GM20000 (cell line): ENCODE measurements at regions not wholly inside any gene's neighbourhood (a gene's known extent, or its start where the extent isn't known, plus 50 kb on each side); places are given as distances from the start of the nearest gene placed in this dataset.

ENCODE experiments used
- DNase-seq: peaks from one replicate; pipeline ENCODE4 v3.0.0; 2012; ENCODE audit warnings: low spot score
- TF ChIP-seq, protein P1 (sequence below): IDR thresholded peaks from 2 replicates; pipeline ENCODE4 v1.5.1; 2012; ENCODE audit warnings: mild to moderate bottlenecking, control low read depth; ENCODE audit errors: extremely low read depth, missing control alignments

DNA sequence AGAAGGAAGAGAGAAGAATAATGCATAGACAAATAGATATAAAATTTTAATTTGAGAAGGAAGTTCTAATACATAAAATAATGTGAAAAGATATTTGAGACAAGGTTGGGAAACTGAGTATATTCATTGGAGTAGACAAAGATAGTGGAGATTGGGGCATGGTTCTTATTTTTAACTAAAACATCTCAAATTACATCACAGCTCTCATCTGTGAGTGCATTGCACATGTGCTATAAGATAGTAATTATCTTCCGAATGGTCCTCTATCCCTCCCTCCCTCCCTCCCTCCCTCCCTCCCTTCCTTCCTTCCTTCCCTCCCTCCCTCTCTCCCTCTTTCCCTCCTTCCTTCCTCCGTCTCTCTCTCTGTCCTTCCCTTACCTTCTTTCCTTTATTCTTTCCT lies 1104.0 kb upstream of the FLRT2 start:
- no peak for DNase-seq
- TF ChIP-seq, protein P1, sequence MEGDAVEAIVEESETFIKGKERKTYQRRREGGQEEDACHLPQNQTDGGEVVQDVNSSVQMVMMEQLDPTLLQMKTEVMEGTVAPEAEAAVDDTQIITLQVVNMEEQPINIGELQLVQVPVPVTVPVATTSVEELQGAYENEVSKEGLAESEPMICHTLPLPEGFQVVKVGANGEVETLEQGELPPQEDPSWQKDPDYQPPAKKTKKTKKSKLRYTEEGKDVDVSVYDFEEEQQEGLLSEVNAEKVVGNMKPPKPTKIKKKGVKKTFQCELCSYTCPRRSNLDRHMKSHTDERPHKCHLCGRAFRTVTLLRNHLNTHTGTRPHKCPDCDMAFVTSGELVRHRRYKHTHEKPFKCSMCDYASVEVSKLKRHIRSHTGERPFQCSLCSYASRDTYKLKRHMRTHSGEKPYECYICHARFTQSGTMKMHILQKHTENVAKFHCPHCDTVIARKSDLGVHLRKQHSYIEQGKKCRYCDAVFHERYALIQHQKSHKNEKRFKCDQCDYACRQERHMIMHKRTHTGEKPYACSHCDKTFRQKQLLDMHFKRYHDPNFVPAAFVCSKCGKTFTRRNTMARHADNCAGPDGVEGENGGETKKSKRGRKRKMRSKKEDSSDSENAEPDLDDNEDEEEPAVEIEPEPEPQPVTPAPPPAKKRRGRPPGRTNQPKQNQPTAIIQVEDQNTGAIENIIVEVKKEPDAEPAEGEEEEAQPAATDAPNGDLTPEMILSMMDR: no peak

DNA sequence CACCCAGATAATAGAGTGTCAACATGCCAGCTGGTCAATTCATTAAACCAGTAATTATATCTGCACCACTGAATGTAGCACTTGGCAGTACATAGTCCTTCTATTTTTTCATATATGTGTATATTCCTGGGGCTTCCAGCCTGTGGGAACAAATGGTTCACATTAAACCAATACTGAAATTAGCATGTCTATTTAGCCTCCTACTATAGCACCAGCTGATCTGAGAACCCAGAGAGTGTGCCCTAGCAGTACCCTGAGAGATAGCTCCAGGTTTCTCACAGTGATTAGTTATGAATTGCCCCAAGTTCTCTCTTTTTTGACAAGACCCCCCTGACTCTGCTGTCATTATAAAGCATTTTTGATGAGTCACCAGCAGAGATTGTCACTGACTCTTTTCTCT lies 1097.3 kb upstream of the FLRT2 start:
- no peak for DNase-seq
- TF ChIP-seq, protein P1: no peak

DNA sequence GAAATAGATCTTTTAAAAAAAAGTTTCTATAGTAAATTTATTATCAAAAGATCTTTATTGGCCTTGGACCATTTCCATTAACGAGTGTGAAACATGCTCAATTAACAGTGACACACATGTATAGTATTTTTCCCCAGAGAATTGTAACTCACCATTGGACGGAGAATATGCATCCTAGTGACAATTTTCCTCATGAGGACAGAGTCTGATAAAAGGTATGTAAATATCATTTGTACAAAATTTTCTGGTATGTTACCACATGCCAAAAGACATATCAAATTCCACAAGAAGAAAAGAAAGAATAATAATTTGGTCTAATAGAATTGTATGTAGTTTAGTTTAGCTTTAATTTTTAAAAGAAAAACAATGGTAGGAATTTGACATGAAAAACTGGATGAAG lies 1096.0 kb upstream of the FLRT2 start:
- no peak for DNase-seq

GRCh38 chr14:84435820-84436324 lies 1094.1 kb upstream of the FLRT2 start:
- TF ChIP-seq, protein P1: no peak
- DNase-seq: no peak

More for the DNA sequence above, 1096.0 kb upstream of the FLRT2 start:
- TF ChIP-seq, protein P1: no peak

GRCh38 chr14:84436528-84436927 lies 1093.4 kb upstream of the FLRT2 start:
- TF ChIP-seq, protein P1: no peak

GRCh38 chr14:84442521-84442920 lies 1087.4 kb upstream of the FLRT2 start:
- TF ChIP-seq, protein P1: no peak
- no peak for DNase-seq

More at GRCh38 chr14:84436528-84436927, 1093.4 kb upstream of the FLRT2 start:
- DNase-seq: no peak

DNA sequence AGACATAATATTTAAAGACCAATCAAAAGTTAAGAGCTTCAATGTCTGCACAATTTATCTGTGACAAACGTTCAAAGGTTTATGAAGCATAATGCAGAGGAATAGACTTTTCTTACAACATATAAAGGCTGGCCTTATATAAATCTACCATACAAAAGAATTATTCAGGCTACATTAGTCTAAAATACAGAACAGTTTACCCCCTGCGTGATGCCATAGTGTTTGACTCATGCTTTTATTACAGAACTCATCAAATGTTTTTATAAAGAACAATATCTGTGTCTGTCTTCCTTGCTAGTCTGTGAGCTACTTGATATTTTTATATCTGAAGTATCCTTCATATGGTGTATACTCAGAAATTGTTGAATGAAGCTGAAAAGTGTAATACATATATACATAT lies 1084.5 kb upstream of the FLRT2 start:
- TF ChIP-seq, protein P1: no peak
- DNase-seq: no peak

DNA sequence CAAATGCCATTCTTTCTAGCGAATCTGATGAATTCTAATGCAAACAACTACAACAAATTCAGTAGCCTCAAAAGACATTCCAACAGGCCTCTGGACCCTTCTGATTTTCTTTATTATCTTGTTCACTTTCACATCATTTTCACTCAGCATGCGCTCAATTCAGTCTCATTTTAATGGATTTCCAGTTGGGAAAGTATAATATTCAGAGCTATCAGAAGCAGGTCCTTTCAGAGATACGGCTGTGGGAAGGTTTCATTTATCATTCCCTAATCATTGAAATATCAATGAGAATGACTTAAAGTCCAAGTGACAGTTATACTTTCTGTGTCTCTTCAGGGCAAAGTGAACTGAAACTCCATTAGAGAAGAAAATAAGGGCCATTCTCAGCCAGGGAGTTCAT lies 1083.7 kb upstream of the FLRT2 start:
- DNase-seq: no peak

More for the DNA sequence above, 1083.7 kb upstream of the FLRT2 start:
- TF ChIP-seq, protein P1: no peak
